ENCODE measurements at regions not wholly inside any gene's neighbourhood (a gene's known extent, or its start where the extent isn't known, plus 50 kb on each side); places are given as distances from the start of the nearest gene placed in this dataset.
"Not testable (repeated sequence)": the region's sequence is repeated elsewhere in the genome, so short reads cannot be mapped to it uniquely, and the experiment has no call there.

- DNase-seq: no peak
Observed at GRCh38 chr7:39758234-39758970, 135.0 kb downstream of the RALA start.

- DNase-seq: no peak
Observed at GRCh38 chr7:39761449-39761848, 138.1 kb downstream of the RALA start.

DNA sequence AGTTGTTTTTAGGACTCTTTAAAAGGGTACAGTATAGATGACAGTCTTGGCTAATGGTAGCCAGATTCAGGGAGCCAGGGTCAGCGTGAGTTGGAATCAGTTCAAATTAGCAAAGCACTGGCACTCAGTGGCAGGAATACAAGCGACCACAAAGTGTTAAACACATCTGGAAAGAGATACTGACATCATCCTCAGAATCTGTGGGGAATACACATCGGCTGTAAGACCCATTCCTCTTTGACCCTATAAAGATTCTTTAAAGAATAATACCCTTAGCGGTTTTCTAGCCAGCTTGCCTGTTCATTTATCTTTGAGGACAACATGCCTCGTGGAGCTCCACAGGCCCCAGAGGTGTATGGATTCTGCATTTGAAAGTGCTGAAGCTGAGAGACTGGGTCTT, 139.1 kb downstream of the RALA start:
- not testable (repeated sequence) for DNase-seq

- not testable (repeated sequence) for DNase-seq
Observed at GRCh38 chr7:39762881-39763280, 139.5 kb downstream of the RALA start.

DNA sequence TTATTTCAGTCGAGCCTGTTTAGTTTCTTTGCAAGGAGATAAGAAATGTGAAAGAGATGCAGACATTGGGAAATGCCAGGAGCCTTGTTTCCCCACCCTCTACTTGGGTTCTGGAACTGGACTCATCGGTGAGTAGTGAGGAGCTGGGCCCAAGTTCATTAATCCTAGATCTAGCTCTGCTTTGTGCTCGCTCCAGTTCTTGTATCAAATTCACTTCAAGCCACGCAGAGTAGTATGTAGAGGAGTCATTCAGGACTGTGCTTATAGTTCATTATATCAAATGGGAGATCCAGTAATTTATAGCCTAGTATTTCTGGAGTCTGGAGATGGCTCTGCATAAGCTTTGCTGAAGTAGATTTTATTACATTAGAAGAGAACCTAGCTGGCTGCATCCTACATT, 142.5 kb downstream of the RALA start:
- not testable (repeated sequence) for DNase-seq

DNA sequence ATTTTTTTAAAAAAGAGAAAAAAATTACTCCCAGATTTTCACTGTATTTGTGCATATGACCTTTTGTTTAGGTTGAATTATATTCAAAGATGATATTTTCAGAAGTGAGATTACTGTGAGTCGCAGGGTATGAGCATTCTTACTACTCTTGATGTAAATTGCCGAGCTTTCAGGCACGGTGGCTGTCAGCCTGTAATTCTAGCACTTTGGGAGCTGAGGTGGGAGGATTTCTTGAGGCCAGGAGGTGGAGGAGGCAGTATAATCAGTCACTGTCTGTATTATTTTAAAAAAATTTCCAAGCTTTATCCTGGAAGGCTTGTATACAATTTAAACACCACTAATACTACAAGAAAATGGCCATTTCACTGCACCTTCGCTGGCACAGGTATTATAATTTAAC, 145.1 kb downstream of the RALA start:
- DNase-seq: not testable (repeated sequence)

GRCh38 chr7:39774341-39774851, 151.0 kb downstream of the RALA start:
- not testable (repeated sequence) for DNase-seq

GRCh38 chr7:39781557-39781956, 158.2 kb downstream of the RALA start:
- DNase-seq: not testable (repeated sequence)

GRCh38 chr7:39786440-39786839, 163.1 kb downstream of the RALA start:
- DNase-seq: not testable (repeated sequence)

DNA sequence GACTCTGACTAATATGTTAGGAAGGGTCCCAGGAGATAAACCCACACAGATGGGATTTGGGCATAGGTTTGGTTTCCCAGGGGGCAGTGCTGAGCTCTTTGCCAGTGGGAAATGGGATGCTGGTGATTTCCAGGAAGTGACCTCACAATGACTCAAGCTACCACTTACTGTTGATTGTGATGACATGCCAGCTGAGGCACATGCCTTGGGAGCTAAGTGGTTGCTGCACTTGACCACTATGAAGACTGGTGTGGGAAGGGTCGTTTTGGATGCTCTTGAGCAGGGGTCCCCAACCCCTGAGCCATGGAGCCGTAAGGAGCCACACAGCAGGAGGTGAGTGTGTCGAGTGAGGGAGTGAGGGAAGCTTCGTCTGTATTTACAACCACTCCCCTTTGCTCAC, 159.0 kb upstream of the CDK13 start:
- DNase-seq: not testable (repeated sequence)

DNA sequence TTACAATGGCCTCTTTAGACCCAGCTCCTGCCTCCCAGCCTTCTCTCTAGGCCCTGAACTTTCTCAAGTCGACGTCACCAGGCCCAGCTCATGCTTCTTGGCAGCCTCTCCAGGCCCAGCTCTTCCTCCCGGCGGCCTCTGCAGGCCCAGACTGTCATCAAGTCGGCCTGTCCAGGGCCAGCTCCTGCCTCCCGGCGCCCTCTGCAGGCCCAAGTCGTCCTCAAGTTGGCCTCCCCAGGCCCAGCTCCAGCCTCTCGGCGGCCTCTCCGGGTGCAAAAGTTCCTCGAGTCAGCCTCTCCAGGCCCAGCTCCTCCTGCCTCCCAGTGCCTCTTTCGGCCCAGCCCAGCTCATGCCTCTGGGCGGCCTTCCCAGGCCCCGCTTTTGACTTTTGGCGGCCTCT, 158.1 kb upstream of the CDK13 start:
- DNase-seq: not testable (repeated sequence)

GRCh38 chr7:39793026-39793425, 157.0 kb upstream of the CDK13 start:
- not testable (repeated sequence) for DNase-seq

- not testable (repeated sequence) for DNase-seq
Observed at GRCh38 chr7:39793851-39794250, 156.2 kb upstream of the CDK13 start.

GRCh38 chr7:39796947-39797346, 153.1 kb upstream of the CDK13 start:
- not testable (repeated sequence) for DNase-seq

- not testable (repeated sequence) for DNase-seq
Observed at GRCh38 chr7:39798077-39798476, 152.0 kb upstream of the CDK13 start.

DNA sequence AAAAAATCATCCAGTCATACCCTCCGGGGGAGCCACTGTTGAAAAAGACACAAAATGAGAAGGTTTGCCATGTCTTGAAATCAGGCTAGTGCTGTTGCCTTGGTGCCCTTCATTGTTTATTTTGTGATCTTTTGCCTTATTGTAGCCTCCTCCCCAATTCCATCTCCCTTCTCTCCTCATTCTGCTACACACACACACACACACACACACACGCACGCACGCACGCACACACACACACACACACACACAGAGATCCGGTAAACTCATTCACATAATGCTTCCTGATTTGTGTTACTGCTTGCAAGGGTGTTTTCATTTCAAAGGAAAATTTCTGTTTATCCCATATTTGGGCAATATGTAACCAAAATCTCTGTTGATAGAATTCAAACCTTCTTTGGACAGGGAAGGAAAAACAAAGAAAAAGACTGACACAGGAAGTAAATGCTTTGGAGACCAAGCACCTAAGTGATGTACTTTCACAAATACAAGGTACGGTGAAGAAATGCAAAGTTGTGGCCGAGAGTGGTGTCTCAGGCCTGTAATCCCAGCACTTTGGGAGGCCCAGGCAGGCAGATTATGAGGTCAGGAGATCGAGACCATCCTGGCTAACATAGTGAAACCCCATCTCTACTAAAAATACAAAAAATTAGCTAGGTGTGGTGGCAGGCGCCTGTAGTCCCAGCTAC, 141.1 kb upstream of the CDK13 start:
- no peak for DNase-seq

GRCh38 chr7:39810204-39810642, 139.8 kb upstream of the CDK13 start:
- DNase-seq: no peak

- DNase-seq: no peak
Observed at GRCh38 chr7:39810710-39811109, 139.3 kb upstream of the CDK13 start.

GRCh38 chr7:39811161-39811614, 138.9 kb upstream of the CDK13 start:
- no peak for DNase-seq

DNA sequence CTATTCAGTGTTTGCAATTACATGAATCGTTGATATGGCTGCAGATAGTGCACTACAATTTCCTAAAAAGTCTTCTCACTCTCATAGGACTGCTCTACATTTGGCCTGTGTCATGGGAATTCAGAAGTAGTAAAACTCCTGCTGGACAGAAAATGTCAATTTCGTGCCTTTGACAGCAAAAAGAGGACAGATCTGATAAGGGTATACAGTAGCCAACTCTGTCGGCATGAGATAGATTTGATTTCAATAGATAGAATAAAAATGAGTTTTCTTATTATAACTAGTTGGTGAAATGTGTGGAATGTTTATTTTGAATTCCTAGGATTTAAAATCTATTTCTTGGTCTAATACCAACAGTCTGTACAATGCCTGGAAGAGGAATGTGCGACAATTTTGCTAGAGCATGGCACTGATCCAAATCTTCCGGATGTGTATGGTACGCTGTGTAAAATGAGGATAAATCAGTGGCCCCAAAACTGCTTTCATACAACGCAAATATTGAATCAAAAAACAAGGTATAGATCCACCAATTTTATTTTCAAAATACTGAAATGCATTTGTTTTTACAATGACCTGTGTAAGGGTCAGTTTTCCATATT, 133.5 kb upstream of the CDK13 start:
- DNase-seq: no peak

- no peak for DNase-seq
Observed at GRCh38 chr7:39819514-39819913, 130.5 kb upstream of the CDK13 start.

DNA sequence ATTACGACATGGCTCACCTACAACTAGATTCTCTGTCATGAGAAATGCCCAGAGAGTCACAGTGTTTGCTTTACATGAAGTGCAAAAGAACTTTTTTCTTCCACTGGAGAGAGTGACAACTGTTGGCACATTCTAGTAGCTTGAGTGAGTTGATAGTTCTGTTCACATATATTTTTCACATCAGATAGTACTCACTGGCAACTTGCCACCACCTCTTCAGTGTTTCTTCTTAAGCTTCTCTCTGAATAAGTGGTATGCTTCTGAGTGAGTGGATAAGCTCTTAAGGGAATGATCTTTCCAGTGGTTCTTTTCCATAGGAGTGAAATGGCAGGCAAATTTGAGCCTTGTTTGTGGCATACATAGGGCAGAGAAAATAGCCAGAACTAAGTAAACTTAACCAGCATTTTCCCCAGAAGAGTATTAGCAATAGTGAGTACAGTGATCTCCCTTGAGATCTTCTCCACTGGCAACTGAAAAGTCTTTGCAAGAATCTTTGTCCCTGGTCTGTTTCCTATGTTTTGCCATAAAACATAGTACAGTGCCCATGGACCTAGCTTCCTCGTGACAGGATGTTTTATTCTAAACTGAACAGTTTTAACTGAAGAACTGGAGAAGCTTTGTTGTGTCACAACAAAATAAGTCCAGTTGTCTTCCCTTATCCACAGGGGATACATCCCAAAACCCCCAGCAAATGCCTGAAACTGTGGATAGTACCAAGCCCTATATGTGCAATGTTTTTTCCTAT, 125.4 kb upstream of the CDK13 start:
- DNase-seq: no peak

Measured in CD4-positive, alpha-beta T cell treated with Interleukin-21 for 1 hour (primary cell).